ENCODE measurements at regions not wholly inside any gene's neighbourhood (a gene's known extent, or its start where the extent isn't known, plus 50 kb on each side); places are given as distances from the start of the nearest gene placed in this dataset.

GRCh38 chr18:29596959-29597358 is 1420.0 kb upstream of the CDH2 start:
- H3K27ac ChIP-seq, result no peak overlapping the region
- TF ChIP-seq ZFX (IDR thresholded peaks at IDR 0.05) (no peak), CTCF (conservative IDR thresholded peaks at IDR 0.05) (no peak)

- no peak overlapping the region for H3K27ac ChIP-seq
- TF ChIP-seq ZFX (IDR thresholded peaks at IDR 0.05) (no peak), CTCF (conservative IDR thresholded peaks at IDR 0.05) (no peak)
Observed at GRCh38 chr18:29594493-29594892, 1417.6 kb upstream of the CDH2 start.

- TF ChIP-seq CTCF (conservative IDR thresholded peaks at IDR 0.05) (no peak), ZFX (IDR thresholded peaks at IDR 0.05) (no peak)
Observed at GRCh38 chr18:29588446-29589100, 1411.6 kb upstream of the CDH2 start.

GRCh38 chr18:29586210-29586609 is 1409.3 kb upstream of the CDH2 start:
- H3K27ac ChIP-seq, result no peak overlapping the region
- TF ChIP-seq ZFX (IDR thresholded peaks at IDR 0.05) (no peak), CTCF (conservative IDR thresholded peaks at IDR 0.05) (no peak)

More at GRCh38 chr18:29588446-29589100, 1411.6 kb upstream of the CDH2 start:
- H3K27ac ChIP-seq, result no peak overlapping the region

- no peak overlapping the region for H3K27ac ChIP-seq
- TF ChIP-seq ZFX (IDR thresholded peaks at IDR 0.05) (no peak), CTCF (conservative IDR thresholded peaks at IDR 0.05) (no peak)
Observed at GRCh38 chr18:29560270-29560669, 1383.3 kb upstream of the CDH2 start.

- TF ChIP-seq ZFX (IDR thresholded peaks at IDR 0.05) (no peak), CTCF (conservative IDR thresholded peaks at IDR 0.05) (no peak)
- H3K27ac ChIP-seq, result no peak overlapping the region
Observed at GRCh38 chr18:29556070-29556469, 1379.1 kb upstream of the CDH2 start.

- H3K27ac ChIP-seq, result no peak overlapping the region
- TF ChIP-seq CTCF (conservative IDR thresholded peaks at IDR 0.05), result no peak
- TF ChIP-seq ZFX (IDR thresholded peaks at IDR 0.05), result no peak
Observed at GRCh38 chr18:29549759-29550158, 1372.8 kb upstream of the CDH2 start.
